GM19438 (cell line): ENCODE measurements at regions not wholly inside any gene's neighbourhood (a gene's known extent, or its start where the extent isn't known, plus 50 kb on each side); places are given as distances from the start of the nearest gene placed in this dataset.
"Not testable (repeated sequence)": the region's sequence is repeated elsewhere in the genome, so short reads cannot be mapped to it uniquely, and the experiment has no call there.

Experiments used
- ATAC-seq: cut with Tn5 transposase; IDR thresholded peaks from one replicate; pipeline ENCODE4 v1.9.1; 2021; ENCODE audit warnings: low read depth; ENCODE audit not compliant: unreplicated experiment

DNA sequence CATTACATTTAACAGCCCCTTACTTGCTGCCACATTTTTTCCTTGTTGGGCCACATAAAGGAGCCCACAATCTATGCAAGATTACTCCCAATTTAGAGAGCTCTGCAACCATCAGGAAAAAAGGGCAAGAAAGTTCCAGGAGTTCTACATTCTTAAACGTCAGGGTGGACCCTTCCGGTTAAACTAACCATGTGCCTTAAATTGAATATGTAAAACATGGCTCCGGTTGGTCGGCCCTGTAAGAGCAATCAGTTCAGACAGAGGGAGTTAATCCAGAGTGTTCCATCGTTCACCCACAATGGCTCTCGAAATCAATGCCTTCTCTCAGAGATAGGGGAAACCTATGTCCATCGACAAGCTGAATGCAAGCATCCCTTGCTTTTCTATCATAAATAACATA, 253.7 kb upstream of the PFKP start:
- no peak for ATAC-seq

DNA sequence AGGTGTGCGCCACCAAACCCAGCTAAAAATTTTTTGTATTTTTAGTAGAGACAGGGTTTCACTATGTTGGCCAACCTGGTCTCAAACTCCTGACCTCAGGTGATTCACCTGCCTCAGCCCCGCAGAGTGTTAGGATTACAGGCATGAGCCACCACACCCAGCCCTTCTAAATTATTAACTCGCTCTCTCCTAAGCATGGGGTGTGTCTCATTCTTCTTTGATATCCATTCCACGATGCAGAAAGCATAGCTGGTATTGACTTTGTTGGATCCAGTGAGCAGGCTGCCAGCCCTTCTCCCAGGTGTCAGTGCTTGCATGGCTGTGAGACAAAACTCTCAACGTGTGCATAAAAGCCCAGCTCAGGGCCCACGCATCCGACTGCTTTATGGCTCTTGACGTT, 254.1 kb upstream of the PFKP start:
- no peak for ATAC-seq

DNA sequence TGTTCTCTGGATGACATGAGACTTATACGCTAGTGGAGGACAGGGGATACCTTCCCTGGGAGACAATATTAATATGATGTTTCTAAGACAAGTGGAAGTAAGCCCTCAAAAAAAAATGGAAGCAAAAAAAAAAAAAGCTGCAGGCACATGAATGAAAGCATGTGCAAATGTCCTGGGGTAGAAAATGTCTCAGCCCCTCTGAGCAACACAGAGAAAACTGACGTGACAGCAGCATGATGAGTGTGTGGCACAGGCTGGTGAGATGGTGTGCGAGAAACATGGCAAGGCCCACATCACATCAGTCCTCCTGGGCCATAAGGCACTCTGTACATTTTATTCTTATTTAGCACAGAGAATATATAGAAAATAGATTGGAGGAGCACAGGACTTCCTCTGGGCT, 254.7 kb upstream of the PFKP start:
- no peak for ATAC-seq

DNA sequence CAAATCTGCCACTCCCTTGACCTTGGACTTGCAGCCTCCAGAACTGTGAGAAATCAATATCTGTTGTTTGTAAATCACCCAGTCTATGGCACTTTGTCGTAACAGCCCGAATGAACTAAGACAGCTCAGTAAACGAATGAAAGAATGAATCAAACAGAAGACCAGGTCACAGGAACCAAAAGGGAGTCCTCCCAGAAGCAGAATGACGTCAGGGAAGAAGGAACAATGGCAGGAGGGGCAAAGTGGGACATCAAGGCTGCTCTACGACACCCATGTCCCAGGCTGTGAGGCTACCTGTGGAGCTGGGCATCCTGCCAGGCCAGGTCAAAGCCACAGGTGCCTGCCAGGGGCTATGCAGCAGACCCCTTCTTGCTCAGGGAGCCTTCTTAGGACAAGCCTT, 267.2 kb upstream of the PFKP start:
- no peak for ATAC-seq

- no peak for ATAC-seq
These were observed 268.9 kb upstream of the PFKP start for GRCh38 chr10:2798336-2799022.

DNA sequence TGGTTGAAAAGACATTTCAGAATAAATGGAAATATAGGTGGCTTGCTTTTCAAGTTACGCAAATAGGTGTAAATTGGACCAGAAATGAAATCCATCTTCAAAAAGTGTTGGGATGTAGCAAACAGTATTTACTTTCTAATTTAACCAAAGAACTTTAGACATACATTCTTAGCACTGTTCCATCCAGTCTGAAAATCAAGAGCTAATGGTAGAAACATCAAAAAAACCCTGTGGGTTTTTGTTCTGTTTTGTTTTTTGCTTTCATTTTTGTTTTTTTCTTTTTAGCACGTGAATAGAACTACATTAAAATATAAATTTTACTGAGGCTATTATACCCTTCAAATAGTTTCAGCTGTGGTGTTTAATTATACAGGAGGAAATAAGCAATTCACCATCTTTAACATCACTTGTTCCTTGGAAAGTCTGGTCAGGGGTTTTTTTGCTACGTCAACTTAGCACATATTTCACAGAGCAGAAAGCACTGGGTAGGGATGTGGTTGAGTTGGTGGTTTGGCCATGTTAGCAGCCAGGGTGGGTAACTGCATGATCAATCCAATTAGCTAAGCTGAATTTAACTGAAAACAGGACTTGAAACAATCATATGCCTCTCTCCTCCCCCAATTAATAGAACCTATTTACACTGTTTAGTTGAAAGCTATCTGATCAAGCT, 275.4 kb upstream of the PFKP start:
- ATAC-seq = no peak

GRCh38 chr10:2790396-2791188, 276.8 kb upstream of the PFKP start:
- no peak for ATAC-seq

DNA sequence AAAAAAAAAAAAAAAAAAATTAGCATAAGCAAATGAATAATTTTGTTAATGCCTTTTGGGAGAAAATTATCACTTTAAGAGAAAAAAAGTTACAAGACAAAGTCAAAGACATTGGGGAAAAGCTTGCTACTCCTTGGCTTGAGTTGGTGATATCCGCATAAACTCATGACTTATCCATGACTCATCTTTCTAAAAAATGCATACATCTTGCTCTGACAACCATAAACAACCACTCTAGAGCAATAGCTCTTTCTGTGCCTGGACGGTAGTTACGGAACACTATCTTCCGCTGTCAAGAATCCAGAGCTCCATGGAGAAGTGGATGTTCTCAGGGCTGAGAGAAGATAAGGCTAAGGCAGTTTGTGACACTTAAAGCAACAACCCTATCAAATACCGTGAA, 281.1 kb upstream of the PFKP start:
- ATAC-seq = no peak

DNA sequence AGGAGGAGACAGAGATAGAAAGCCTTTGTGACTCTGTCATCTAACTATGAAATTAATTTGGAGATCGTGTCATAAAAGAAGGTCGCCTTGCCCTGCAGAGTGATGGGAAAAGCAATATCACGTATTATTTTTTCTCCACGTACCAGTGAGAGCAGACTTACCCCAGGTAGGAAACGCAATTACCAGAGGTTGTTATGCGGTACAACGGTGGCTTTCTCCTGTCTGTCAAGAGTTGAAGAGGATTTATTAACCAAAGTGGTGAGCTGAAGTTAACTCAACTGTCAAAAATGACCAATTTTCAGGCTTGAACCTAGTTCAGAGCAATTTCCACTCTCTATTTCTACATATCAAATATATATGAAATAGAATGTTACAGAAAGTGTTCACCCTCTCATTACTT, 282.6 kb upstream of the PFKP start:
- no peak for ATAC-seq

DNA sequence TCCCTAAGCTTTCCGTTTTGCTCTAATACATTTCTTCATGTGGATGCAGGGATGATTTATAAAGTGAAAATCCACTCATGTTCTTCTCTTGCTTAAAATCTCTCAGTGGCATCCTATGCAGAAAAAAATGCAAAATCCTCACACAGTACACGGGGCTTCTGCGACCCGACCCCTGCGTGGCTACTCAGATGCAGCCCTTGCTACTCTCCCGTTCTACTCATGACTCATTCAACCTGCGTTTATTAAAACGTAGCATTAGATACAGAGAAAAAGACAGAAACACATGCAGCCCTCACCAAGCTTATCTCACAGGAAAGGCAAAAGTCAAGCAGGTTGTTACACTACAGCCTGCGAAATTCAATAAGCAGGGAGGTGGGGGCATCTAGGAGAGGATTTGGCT, 284.4 kb upstream of the PFKP start:
- ATAC-seq = no peak

- no peak for ATAC-seq
These were observed 285.1 kb upstream of the PFKP start for GRCh38 chr10:2782265-2782664.

DNA sequence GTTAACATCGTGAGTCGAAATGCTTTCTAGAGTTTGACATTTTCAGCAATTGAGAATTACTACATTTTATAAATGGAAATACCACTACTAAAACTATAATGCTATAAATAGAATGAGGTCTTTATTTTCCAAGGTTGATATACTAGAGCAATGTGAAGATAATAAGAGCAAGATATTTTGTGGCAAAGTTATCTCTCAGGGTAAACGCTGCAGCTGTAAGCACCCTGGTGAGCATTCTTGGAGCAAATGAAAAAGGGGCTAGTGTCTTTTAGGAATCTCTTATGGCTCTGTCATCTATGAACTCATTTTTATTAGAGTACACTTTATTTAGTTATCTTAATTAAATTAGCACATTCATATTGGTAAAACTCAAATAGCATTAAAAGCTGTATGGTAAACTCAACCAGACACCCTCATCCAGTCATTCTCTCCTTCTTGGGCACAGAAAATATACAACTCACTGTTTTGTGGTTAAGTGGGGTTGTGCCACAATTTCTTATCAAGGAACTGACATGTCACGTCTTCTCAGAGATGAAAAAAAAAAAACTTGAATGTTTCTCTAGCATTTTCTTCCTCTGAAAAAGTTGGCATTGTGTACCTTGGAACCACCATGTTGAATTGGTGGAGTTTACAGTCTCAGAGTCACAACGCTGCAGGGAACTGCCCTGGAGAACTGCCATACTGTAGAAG, 289.5 kb upstream of the PFKP start:
- ATAC-seq = no peak

DNA sequence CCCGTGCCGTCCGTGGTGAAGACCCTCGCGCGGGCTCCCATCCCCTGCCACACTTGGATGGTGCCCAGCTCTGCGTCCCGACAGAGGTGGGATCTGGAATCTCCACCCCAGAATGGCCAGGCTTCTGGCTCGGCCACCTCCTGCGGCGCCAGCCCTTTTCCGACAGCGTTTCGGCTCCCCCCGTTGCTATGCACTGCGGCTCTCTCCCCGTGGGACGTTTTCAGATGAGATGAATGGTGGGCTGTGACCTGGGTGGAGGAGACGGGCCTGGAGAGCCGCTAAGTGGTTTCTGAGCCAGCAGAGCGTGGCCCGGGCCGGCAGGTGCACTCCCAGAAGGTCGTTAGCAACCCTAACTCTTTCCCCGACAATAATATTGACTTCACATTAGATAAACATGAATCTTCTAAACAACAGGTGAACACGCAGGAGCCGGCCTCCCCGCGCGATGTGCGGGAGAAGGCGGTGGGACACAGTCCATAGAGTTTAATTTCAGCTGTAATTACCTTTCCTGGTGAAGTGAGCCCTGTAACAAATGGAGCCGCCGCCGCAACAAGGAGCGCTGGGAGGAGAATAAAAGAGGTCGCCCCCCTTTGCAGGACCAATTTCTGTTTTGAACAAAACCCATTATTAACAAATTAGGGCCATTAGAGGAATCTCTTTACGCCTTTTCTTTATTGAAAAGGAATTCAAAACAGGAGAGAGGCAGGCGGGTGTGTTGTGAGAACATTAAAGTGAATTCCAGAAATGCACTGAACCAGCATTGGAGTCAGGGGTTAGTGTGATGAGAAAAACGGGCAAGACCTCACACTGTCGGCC, 294.3 kb upstream of the PFKP start:
- no peak for ATAC-seq

- no peak for ATAC-seq
These were observed 295.2 kb upstream of the PFKP start for GRCh38 chr10:2772135-2772534.

DNA sequence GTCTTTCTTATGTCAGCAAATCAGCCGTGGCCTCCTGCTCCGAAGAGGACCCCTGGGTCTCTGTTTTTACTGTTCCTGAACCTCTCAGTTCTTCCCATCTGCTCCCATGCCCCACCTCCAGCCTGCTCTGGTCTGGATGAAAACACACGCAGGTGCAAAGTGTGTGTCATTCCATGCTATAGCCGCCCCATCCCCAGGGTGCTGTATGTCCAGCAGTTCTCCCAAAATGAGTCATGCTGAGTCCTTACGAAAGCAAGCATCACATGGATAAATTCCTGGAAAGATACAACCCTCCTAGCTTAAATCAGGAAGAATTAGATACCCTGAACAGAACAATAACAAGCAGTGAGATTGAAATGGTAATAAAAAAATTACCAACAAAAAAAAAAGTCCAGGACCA, 300.1 kb upstream of the PFKP start:
- not testable (repeated sequence) for ATAC-seq

GRCh38 chr10:2761971-2762370, 305.4 kb upstream of the PFKP start:
- ATAC-seq = no peak

GRCh38 chr10:2761311-2761710, 306.0 kb upstream of the PFKP start:
- no peak for ATAC-seq

DNA sequence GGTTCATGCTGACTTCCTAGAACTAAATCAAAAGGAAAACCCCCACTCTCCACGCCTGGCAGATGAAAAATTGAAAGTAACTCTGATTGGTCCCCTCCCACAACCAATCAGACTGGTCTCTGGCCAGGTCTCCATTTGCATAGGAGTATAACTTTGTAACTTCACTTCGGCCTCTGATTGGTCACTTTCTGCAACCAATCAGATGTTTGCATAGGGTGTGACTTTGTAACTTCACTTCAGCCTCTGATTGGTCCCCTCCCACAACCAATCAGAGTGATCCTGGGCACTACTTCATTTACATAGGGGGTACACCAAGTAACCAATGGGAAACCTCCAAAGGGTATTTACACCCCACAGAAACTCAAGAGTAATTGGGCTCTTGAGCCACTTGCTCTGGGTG, 306.6 kb upstream of the PFKP start:
- no peak for ATAC-seq

DNA sequence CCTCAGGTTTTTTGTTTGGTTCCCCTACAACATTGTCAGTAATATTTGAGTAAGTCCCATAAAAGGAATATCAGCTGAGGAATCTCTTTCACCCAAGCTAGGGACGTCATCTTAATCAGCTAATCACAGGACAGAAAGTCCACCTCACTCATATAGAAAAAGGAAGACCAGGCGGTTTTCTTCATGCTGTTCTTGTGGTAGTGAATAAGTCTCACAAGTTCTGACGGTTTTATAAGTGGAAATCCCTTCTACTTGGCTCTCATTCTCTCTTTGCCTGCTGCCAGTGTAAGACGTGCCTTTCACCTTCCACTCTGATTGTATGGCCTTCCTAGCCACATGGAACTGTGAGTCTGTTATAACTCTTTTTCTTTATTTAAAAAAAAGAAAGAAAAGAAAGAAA, 308.1 kb upstream of the PFKP start:
- no peak for ATAC-seq

GRCh38 chr10:2754943-2755342, 312.4 kb upstream of the PFKP start:
- no peak for ATAC-seq
